ENCODE measurements at regions not wholly inside any gene's neighbourhood (a gene's known extent, or its start where the extent isn't known, plus 50 kb on each side); places are given as distances from the start of the nearest gene placed in this dataset.
"Not testable (repeated sequence)": the region's sequence is repeated elsewhere in the genome, so short reads cannot be mapped to it uniquely, and the experiment has no call there.

- intact Hi-C loops (cut with micrococcal nuclease) = no loop called here
- no peak for DNase-seq
- ATAC-seq = no peak
- Mint-ChIP-seq H3K27ac (no peak overlapping the region), H3K9me3 (no peaks in the 10 kb centered on the region), H3K4me3 (no peak overlapping the region), H3K4me1 (ENCODE audit: low read depth) (no peaks in the 10 kb centered on the region), H3K36me3 (ENCODE audit: low read depth) (no peaks in the 10 kb centered on the region), H3K27me3 (peaks cover 28% of the 10 kb centered on the region)
- ChIA-PET POLR2A (no interaction called here), CTCF (no interaction called here)
- no peak for TF ChIP-seq CTCF (IDR thresholded peaks at IDR 0.05)
Measured at GRCh38 chr2:130251873-130252620, 53.8 kb upstream of the TUBA3E start.

GRCh38 chr2:130251535-130251872, 53.3 kb upstream of the TUBA3E start:
- H3K9me3 Mint-ChIP-seq = no peaks in the 10 kb centered on the region
- ChIA-PET POLR2A (no interaction called here), CTCF (no interaction called here)
- H3K27ac Mint-ChIP-seq = no peak overlapping the region
- no peak for TF ChIP-seq CTCF (IDR thresholded peaks at IDR 0.05)
- intact Hi-C loops (cut with micrococcal nuclease) = no loop called here
- no peak for DNase-seq
- no peaks in the 10 kb centered on the region for H3K36me3 Mint-ChIP-seq (ENCODE audit: low read depth)
- H3K27me3 Mint-ChIP-seq = peaks cover 32% of the 10 kb centered on the region
- H3K4me3 Mint-ChIP-seq = no peak overlapping the region
- H3K4me1 Mint-ChIP-seq (ENCODE audit: low read depth) = no peaks in the 10 kb centered on the region
- ATAC-seq = no peak

- H3K27ac Mint-ChIP-seq; intact Hi-C loops (cut with micrococcal nuclease); CTCF ChIA-PET; ATAC-seq; H3K4me1 Mint-ChIP-seq (ENCODE audit: low read depth); H3K9me3 Mint-ChIP-seq; H3K4me3 Mint-ChIP-seq; POLR2A ChIA-PET; DNase-seq; H3K36me3 Mint-ChIP-seq (ENCODE audit: low read depth): not testable (repeated sequence)
- peaks cover 35% of the 10 kb centered on the region for H3K27me3 Mint-ChIP-seq
Measured at GRCh38 chr2:130248355-130248754, 50.1 kb upstream of the TUBA3E start.
